GM18520 (cell line): ENCODE measurements at regions not wholly inside any gene's neighbourhood (a gene's known extent, or its start where the extent isn't known, plus 50 kb on each side); places are given as distances from the start of the nearest gene placed in this dataset.
"Not testable (repeated sequence)": the region's sequence is repeated elsewhere in the genome, so short reads cannot be mapped to it uniquely, and the experiment has no call there.

Experiments
- ATAC-seq: cut with Tn5 transposase; IDR thresholded peaks from one replicate; pipeline ENCODE4 v1.9.1; 2021; ENCODE audit not compliant: unreplicated experiment

GRCh38 chr1:55904541-55904940 lies 674.8 kb downstream of the PLPP3 start:
- no peak for ATAC-seq

- ATAC-seq: no peak
These were observed 681.2 kb downstream of the PLPP3 start for GRCh38 chr1:55898181-55898580.

- ATAC-seq: no peak
These were observed 681.0 kb upstream of the USP24 start for GRCh38 chr1:55896210-55896609.

GRCh38 chr1:55894521-55894920 lies 679.4 kb upstream of the USP24 start:
- no peak for ATAC-seq

GRCh38 chr1:55893155-55893554 lies 678.0 kb upstream of the USP24 start:
- ATAC-seq: no peak

GRCh38 chr1:55888685-55889317 lies 673.6 kb upstream of the USP24 start:
- ATAC-seq: no peak

GRCh38 chr1:55886856-55887712 lies 671.9 kb upstream of the USP24 start:
- ATAC-seq: no peak

GRCh38 chr1:55885619-55886018 lies 670.5 kb upstream of the USP24 start:
- no peak for ATAC-seq

GRCh38 chr1:55882931-55883330 lies 667.8 kb upstream of the USP24 start:
- no peak for ATAC-seq

- ATAC-seq: no peak
These were observed 664.2 kb upstream of the USP24 start for GRCh38 chr1:55879346-55879745.

GRCh38 chr1:55877437-55878232 lies 662.5 kb upstream of the USP24 start:
- ATAC-seq: no peak

GRCh38 chr1:55876276-55877060 lies 661.3 kb upstream of the USP24 start:
- no peak for ATAC-seq

- no peak for ATAC-seq
These were observed 654.9 kb upstream of the USP24 start for GRCh38 chr1:55870106-55870505.

- no peak for ATAC-seq
These were observed 653.9 kb upstream of the USP24 start for GRCh38 chr1:55869065-55869464.

GRCh38 chr1:55868026-55868425 lies 652.9 kb upstream of the USP24 start:
- ATAC-seq: no peak

GRCh38 chr1:55867304-55867843 lies 652.2 kb upstream of the USP24 start:
- ATAC-seq: no peak

- not testable (repeated sequence) for ATAC-seq
These were observed 650.6 kb upstream of the USP24 start for GRCh38 chr1:55865778-55866177.

GRCh38 chr1:55864251-55864650 lies 649.1 kb upstream of the USP24 start:
- ATAC-seq: no peak

- no peak for ATAC-seq
These were observed 646.6 kb upstream of the USP24 start for GRCh38 chr1:55861676-55862340.
